ENCODE measurements at regions not wholly inside any gene's neighbourhood (a gene's known extent, or its start where the extent isn't known, plus 50 kb on each side); places are given as distances from the start of the nearest gene placed in this dataset.
A peak's percentile ranks its signal among the peaks of the same experiment; 100 is the strongest.

- Histone ChIP-seq H3K9me2 (replicated peaks; ENCODE audit: insufficient read depth) (no peaks in the 10 kb centered on the region), H3K27me3 (no peaks in the 10 kb centered on the region), H3K27ac (no peak overlapping the region), H3K4me3 (no peak overlapping the region), H3K9me3 (ENCODE audit: low read depth) (no peaks in the 10 kb centered on the region), H4K20me1 (ENCODE audit: insufficient read depth, poor library complexity, severe bottlenecking) (no peaks in the 10 kb centered on the region), H3K4me1 (ENCODE audit: insufficient read depth) (no peaks in the 10 kb centered on the region), H3K4me2 (no peak overlapping the region), H3K36me3 (replicated peaks; ENCODE audit: insufficient read depth, low read depth) (no peaks in the 10 kb centered on the region), H2AFZ (no peak overlapping the region), H3K79me2 (no peaks in the 10 kb centered on the region)
- DNase-seq (ENCODE audit: low spot score): no peak
- TF ChIP-seq EZH2phosphoT487 (IDR thresholded peaks at IDR 0.05; ENCODE audit: low read depth, severe bottlenecking, unreplicated experiment): no peak
- TF ChIP-seq CTCF (IDR thresholded peaks at IDR 0.05; ENCODE audit: poor library complexity): no peak
- TF ChIP-seq EZH2 (IDR thresholded peaks at IDR 0.05; ENCODE audit: borderline replicate concordance): no peak
- WGBS (ENCODE audit: low lambda C conversion rate, missing lambda C conversion rate): 71% methylated on average over 5 of the region's 5 CpGs
Observed at GRCh38 chr4:187224560-187224959, 500.9 kb upstream of the FAT1 start.

GRCh38 chr4:187227907-187228704 lies 504.4 kb upstream of the FAT1 start:
- TF ChIP-seq CTCF (IDR thresholded peaks at IDR 0.05; ENCODE audit: poor library complexity): no peak

GRCh38 chr4:187232196-187232595 lies 508.5 kb upstream of the FAT1 start:
- Histone ChIP-seq H2AFZ (no peak overlapping the region), H3K9me2 (replicated peaks; ENCODE audit: insufficient read depth) (no peaks in the 10 kb centered on the region), H3K4me2 (no peak overlapping the region), H3K27me3 (no peaks in the 10 kb centered on the region), H3K36me3 (replicated peaks; ENCODE audit: insufficient read depth, low read depth) (no peaks in the 10 kb centered on the region), H4K20me1 (ENCODE audit: insufficient read depth, poor library complexity, severe bottlenecking) (no peaks in the 10 kb centered on the region), H3K4me1 (ENCODE audit: insufficient read depth) (peaks cover 9% of the 10 kb centered on the region), H3K4me3 (no peak overlapping the region), H3K79me2 (no peaks in the 10 kb centered on the region), H3K9me3 (ENCODE audit: low read depth) (no peaks in the 10 kb centered on the region), H3K27ac (no peak overlapping the region)
- 64% methylated on average over 3 of the region's 3 CpGs for WGBS (ENCODE audit: low lambda C conversion rate, missing lambda C conversion rate)
- no peak for TF ChIP-seq EZH2 (IDR thresholded peaks at IDR 0.05; ENCODE audit: borderline replicate concordance)
- TF ChIP-seq EZH2phosphoT487 (IDR thresholded peaks at IDR 0.05; ENCODE audit: low read depth, severe bottlenecking, unreplicated experiment): no peak
- no peak for TF ChIP-seq CTCF (IDR thresholded peaks at IDR 0.05; ENCODE audit: poor library complexity)
- DNase-seq (ENCODE audit: low spot score): no peak

More at GRCh38 chr4:187227907-187228704, 504.4 kb upstream of the FAT1 start:
- Histone ChIP-seq H3K9me2 (replicated peaks; ENCODE audit: insufficient read depth) (no peaks in the 10 kb centered on the region), H3K4me3 (no peak overlapping the region), H3K27ac (no peak overlapping the region), H3K27me3 (no peaks in the 10 kb centered on the region), H3K36me3 (replicated peaks; ENCODE audit: insufficient read depth, low read depth) (no peaks in the 10 kb centered on the region), H3K4me2 (no peak overlapping the region), H3K79me2 (no peaks in the 10 kb centered on the region), H4K20me1 (ENCODE audit: insufficient read depth, poor library complexity, severe bottlenecking) (no peaks in the 10 kb centered on the region), H3K9me3 (ENCODE audit: low read depth) (no peaks in the 10 kb centered on the region), H2AFZ (no peak overlapping the region), H3K4me1 (ENCODE audit: insufficient read depth) (no peaks in the 10 kb centered on the region)
- DNase-seq (ENCODE audit: low spot score): peak; percentile 16
- WGBS (ENCODE audit: low lambda C conversion rate, missing lambda C conversion rate): 73% methylated on average over 6 of the region's 6 CpGs

Data from hepatocyte (in vitro differentiated cells).